Muscle layer of duodenum (tissue), 2 donors: ENCODE measurements at regions not wholly inside any gene's neighbourhood (a gene's known extent, or its start where the extent isn't known, plus 50 kb on each side); places are given as distances from the start of the nearest gene placed in this dataset.

ENCODE experiments used
- H3K27ac ChIP-seq: one replicate; pipeline ENCODE4 v1.7.0; 2013; ENCODE audit warnings: mild to moderate bottlenecking, low read length
- H3K27me3 ChIP-seq: one replicate; pipeline ENCODE4 v1.7.0; 2013; ENCODE audit warnings: low read depth, mild to moderate bottlenecking, control low read depth, low read length
- H3K36me3 ChIP-seq, 2 donors: one replicate each; pipeline ENCODE4 v1.7.0; 2013; ENCODE audit warnings: low read length in 2 of 2, control low read depth in 1 of 2, mild to moderate bottlenecking in 1 of 2; ENCODE audit not compliant: insufficient read depth in 2 of 2, control insufficient read depth in 1 of 2
- H3K4me1 ChIP-seq, 2 donors: one replicate each; pipeline ENCODE4 v1.7.0; 2013; ENCODE audit warnings: low read length in 2 of 2, mild to moderate bottlenecking in 2 of 2, control low read depth in 1 of 2, moderate library complexity in 1 of 2; ENCODE audit not compliant: insufficient read depth in 2 of 2, control insufficient read depth in 1 of 2
- H3K4me3 ChIP-seq, 2 donors: one replicate each; pipeline ENCODE4 v1.7.0; 2013; ENCODE audit warnings: low read length in 2 of 2, low read depth in 1 of 2, mild to moderate bottlenecking in 1 of 2
- H3K9me3 ChIP-seq, 2 donors: one replicate each; pipeline ENCODE4 v1.7.0; 2013; ENCODE audit warnings: low read length in 2 of 2, control low read depth in 1 of 2, mild to moderate bottlenecking in 1 of 2; ENCODE audit not compliant: control insufficient read depth in 1 of 2
- donor health status: healthy.

GRCh38 chr2:57597940-57598339 is 448.7 kb upstream of the VRK2 start:
- Histone ChIP-seq H3K9me3 (peaks cover 0 to 2% of the 10 kb centered on the region in 2 donors), H3K27ac (no peak overlapping the region), H3K27me3 (no peaks in the 10 kb centered on the region), H3K4me3 (no peak overlapping the region), H3K36me3 (no peaks in the 10 kb centered on the region), H3K4me1 (no peaks in the 10 kb centered on the region)

- H3K27me3 ChIP-seq = no peaks in the 10 kb centered on the region
- no peaks in the 10 kb centered on the region for H3K36me3 ChIP-seq
- no peak overlapping the region for H3K4me3 ChIP-seq
- H3K9me3 ChIP-seq = peaks cover 0 to 2% of the 10 kb centered on the region in 2 donors
- no peak overlapping the region for H3K27ac ChIP-seq
- H3K4me1 ChIP-seq = no peaks in the 10 kb centered on the region
Measured at GRCh38 chr2:57598551-57598950, 448.1 kb upstream of the VRK2 start.

GRCh38 chr2:57602733-57603132 is 443.9 kb upstream of the VRK2 start:
- Histone ChIP-seq H3K27me3 (no peaks in the 10 kb centered on the region), H3K4me1 (no peaks in the 10 kb centered on the region), H3K27ac (no peak overlapping the region), H3K9me3 (peaks cover 0 to 2% of the 10 kb centered on the region in 2 donors), H3K4me3 (no peak overlapping the region), H3K36me3 (no peaks in the 10 kb centered on the region)

- no peak overlapping the region for H3K27ac ChIP-seq
- H3K4me1 ChIP-seq = no peaks in the 10 kb centered on the region
- H3K4me3 ChIP-seq = no peak overlapping the region
- H3K27me3 ChIP-seq = no peaks in the 10 kb centered on the region
- no peaks in the 10 kb centered on the region for H3K9me3 ChIP-seq
- H3K36me3 ChIP-seq = no peaks in the 10 kb centered on the region
Measured at GRCh38 chr2:57614988-57615387, 431.6 kb upstream of the VRK2 start.

GRCh38 chr2:57615855-57616556 is 430.6 kb upstream of the VRK2 start:
- no peaks in the 10 kb centered on the region for H3K4me1 ChIP-seq
- H3K27me3 ChIP-seq = no peaks in the 10 kb centered on the region
- H3K36me3 ChIP-seq = no peaks in the 10 kb centered on the region
- no peaks in the 10 kb centered on the region for H3K9me3 ChIP-seq
- H3K27ac ChIP-seq = no peak overlapping the region
- no peak overlapping the region for H3K4me3 ChIP-seq

- Histone ChIP-seq H3K9me3 (no peaks in the 10 kb centered on the region), H3K4me3 (no peak overlapping the region), H3K27me3 (no peaks in the 10 kb centered on the region), H3K36me3 (no peaks in the 10 kb centered on the region), H3K4me1 (no peaks in the 10 kb centered on the region), H3K27ac (no peak overlapping the region)
Measured at GRCh38 chr2:57617318-57617717, 429.3 kb upstream of the VRK2 start.

GRCh38 chr2:57621122-57621663 is 425.4 kb upstream of the VRK2 start:
- no peaks in the 10 kb centered on the region for H3K27me3 ChIP-seq

GRCh38 chr2:57622009-57622408 is 424.6 kb upstream of the VRK2 start:
- H3K4me3 ChIP-seq = no peak overlapping the region
- H3K9me3 ChIP-seq = no peaks in the 10 kb centered on the region
- no peak overlapping the region for H3K27ac ChIP-seq
- H3K36me3 ChIP-seq = no peaks in the 10 kb centered on the region
- no peaks in the 10 kb centered on the region for H3K27me3 ChIP-seq
- no peaks in the 10 kb centered on the region for H3K4me1 ChIP-seq

More at GRCh38 chr2:57621122-57621663, 425.4 kb upstream of the VRK2 start:
- no peak overlapping the region for H3K4me3 ChIP-seq
- H3K36me3 ChIP-seq = no peaks in the 10 kb centered on the region
- no peaks in the 10 kb centered on the region for H3K9me3 ChIP-seq
- H3K27ac ChIP-seq = no peak overlapping the region
- no peaks in the 10 kb centered on the region for H3K4me1 ChIP-seq

- H3K4me1 ChIP-seq = no peaks in the 10 kb centered on the region
- H3K27me3 ChIP-seq = no peaks in the 10 kb centered on the region
- no peaks in the 10 kb centered on the region for H3K36me3 ChIP-seq
- H3K9me3 ChIP-seq = peaks cover 0 to 16% of the 10 kb centered on the region in 2 donors
- no peak overlapping the region for H3K27ac ChIP-seq
- H3K4me3 ChIP-seq = no peak overlapping the region
Measured at GRCh38 chr2:57656198-57656597, 390.4 kb upstream of the VRK2 start.

- H3K4me3 ChIP-seq = no peak overlapping the region
- H3K36me3 ChIP-seq = no peaks in the 10 kb centered on the region
- H3K4me1 ChIP-seq = no peaks in the 10 kb centered on the region
- no peaks in the 10 kb centered on the region for H3K9me3 ChIP-seq
- no peak overlapping the region for H3K27ac ChIP-seq
- no peaks in the 10 kb centered on the region for H3K27me3 ChIP-seq
Measured at GRCh38 chr2:57669570-57669969, 377.0 kb upstream of the VRK2 start.

GRCh38 chr2:57674025-57674424 is 372.6 kb upstream of the VRK2 start:
- Histone ChIP-seq H3K9me3 (no peaks in the 10 kb centered on the region), H3K27me3 (no peaks in the 10 kb centered on the region), H3K27ac (no peak overlapping the region), H3K4me1 (no peaks in the 10 kb centered on the region), H3K4me3 (no peak overlapping the region), H3K36me3 (no peaks in the 10 kb centered on the region)

- Histone ChIP-seq H3K36me3 (no peaks in the 10 kb centered on the region), H3K9me3 (no peaks in the 10 kb centered on the region), H3K4me1 (no peaks in the 10 kb centered on the region), H3K27ac (no peak overlapping the region), H3K4me3 (no peak overlapping the region), H3K27me3 (no peaks in the 10 kb centered on the region)
Measured at GRCh38 chr2:57674743-57675142, 371.9 kb upstream of the VRK2 start.
